RWPE1 (cell line): ENCODE measurements at regions not wholly inside any gene's neighbourhood (a gene's known extent, or its start where the extent isn't known, plus 50 kb on each side); places are given as distances from the start of the nearest gene placed in this dataset.
"Not testable (repeated sequence)": the region's sequence is repeated elsewhere in the genome, so short reads cannot be mapped to it uniquely, and the experiment has no call there.

Experiments used
- CTCF ChIA-PET: fragments of 350-600 bp; sonication (Branson Sonifier 250); formaldehyde crosslinking; extraction: SDS; loops from one replicate; lab custom pipeline; 2021; lab: Yijun Ruan, JAX
- POLR2A ChIA-PET: fragments of 400-600 bp; formaldehyde crosslinking; extraction: SDS; loops from one replicate; lab custom pipeline; 2020; ENCODE audit warnings: antibody characterized with exemption; ENCODE audit not compliant: low non-redundant PET; lab: Yijun Ruan, JAX
- DNase-seq: peaks from one replicate; pipeline ENCODE4 v3.0.0; 2012; ENCODE audit warnings: low spot score
- H3K27ac ChIP-seq: fragments of 450-650 bp; 2 replicates; pipeline ENCODE4 v1.5.1; 2017
- TF ChIP-seq, protein P1 (sequence below): fragments of 450-650 bp; conservative IDR thresholded peaks from 2 replicates; pipeline ENCODE4 v1.5.1; 2017; ENCODE audit warnings: low read depth, mild to moderate bottlenecking

DNA sequence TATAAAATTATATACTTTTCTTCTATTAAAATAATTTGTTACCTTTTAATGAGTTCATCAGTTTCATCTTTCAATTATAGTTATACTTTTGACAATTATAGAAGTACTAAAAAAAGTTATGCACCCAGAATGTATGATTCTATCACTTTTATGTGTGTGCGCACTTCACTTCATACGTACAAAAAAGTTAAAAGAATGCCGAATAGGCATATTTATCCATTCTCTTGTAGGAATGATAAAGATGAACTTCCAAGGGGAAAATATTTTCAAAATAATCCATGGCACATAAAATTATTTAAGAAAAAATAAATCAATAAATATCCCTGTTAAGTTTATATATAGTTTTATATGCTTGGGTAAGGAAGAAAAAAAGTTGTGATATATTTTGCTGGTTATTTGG is 166.9 kb upstream of the PRSS1 start:
- TF ChIP-seq, protein P1, sequence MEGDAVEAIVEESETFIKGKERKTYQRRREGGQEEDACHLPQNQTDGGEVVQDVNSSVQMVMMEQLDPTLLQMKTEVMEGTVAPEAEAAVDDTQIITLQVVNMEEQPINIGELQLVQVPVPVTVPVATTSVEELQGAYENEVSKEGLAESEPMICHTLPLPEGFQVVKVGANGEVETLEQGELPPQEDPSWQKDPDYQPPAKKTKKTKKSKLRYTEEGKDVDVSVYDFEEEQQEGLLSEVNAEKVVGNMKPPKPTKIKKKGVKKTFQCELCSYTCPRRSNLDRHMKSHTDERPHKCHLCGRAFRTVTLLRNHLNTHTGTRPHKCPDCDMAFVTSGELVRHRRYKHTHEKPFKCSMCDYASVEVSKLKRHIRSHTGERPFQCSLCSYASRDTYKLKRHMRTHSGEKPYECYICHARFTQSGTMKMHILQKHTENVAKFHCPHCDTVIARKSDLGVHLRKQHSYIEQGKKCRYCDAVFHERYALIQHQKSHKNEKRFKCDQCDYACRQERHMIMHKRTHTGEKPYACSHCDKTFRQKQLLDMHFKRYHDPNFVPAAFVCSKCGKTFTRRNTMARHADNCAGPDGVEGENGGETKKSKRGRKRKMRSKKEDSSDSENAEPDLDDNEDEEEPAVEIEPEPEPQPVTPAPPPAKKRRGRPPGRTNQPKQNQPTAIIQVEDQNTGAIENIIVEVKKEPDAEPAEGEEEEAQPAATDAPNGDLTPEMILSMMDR: no peak
- DNase-seq: no peak
- no peak overlapping the region for H3K27ac ChIP-seq
- CTCF ChIA-PET: no interaction called here
- POLR2A ChIA-PET: no interaction called here

DNA sequence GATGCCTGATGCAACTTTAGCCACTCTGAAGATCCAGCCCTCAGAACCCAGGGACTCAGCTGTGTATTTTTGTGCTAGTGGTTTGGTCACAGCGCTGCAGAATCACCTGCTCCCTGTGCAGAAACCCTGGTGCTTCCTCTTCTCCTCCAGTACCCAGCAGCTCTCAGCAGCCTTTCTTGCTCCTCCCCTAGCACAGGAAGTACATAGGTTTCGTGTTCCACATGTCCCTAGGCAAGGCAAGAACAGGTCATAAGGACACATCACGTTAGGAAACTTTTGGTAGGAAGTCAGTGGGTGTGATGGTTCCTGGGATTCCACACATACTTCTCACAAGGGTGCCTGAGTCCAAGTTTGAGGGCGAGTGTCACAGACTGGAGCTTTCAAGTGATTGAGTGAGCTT is 167.9 kb upstream of the PRSS1 start:
- DNase-seq: peak; percentile 26
- CTCF ChIA-PET: no interaction called here
- POLR2A ChIA-PET: no interaction called here
- no peak overlapping the region; the same call in 1 of the 2 replicates for H3K27ac ChIP-seq
- TF ChIP-seq, protein P1: no peak

DNA sequence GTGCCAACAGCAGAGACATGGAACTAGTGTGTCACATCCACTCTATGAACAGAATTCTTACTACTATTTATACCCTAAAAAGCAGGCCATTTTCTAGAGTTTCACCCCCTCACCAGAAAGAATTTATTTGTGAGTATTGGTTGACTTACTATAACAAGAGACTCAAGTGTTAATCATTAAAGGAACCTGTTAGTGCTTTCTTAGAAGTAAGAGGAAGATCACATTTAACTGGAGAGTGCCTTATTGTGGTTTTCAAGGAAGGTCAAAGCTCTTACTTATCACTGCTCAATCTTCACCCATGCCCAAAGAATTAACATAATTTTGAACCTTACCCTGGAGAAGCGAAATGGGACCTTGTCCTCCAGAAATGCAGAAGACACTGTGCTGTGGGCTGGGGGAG is 169.3 kb upstream of the PRSS1 start:
- ChIA-PET POLR2A (no interaction called here), CTCF (interaction anchor here (0.5 kb wide), 1 partner anchor 64 kb away, joined by 3 read pairs; no protein-coding TSS in a partner anchor)
- H3K27ac ChIP-seq: no peak overlapping the region
- no peak for DNase-seq
- TF ChIP-seq, protein P1: no peak

DNA sequence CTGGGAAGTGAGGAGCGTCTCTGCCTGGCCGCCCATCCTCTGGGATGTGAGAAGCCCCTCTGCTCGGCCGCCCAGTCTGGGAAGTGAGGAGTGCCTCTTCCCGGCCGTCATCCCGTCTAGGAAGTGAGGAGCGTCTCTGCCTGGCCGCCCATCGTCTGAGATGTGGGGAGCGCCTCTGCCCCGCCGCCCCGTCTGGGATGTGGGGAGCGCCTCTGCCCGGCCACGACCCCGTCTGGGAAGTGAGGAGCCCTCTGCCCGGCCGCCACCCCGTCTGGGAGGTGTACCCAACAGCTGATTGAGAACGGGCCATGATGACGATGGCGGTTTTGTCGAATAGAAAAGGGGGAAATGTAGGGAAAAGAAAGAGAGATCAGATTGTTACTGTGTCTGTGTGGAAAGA is 173.9 kb upstream of the PRSS1 start:
- DNase-seq, POLR2A ChIA-PET, H3K27ac ChIP-seq: not testable (repeated sequence)
- CTCF ChIA-PET: interaction anchor here (0.7 kb wide), 1 partner anchor 208 kb away, joined by 3 read pairs; no protein-coding TSS in a partner anchor

DNA sequence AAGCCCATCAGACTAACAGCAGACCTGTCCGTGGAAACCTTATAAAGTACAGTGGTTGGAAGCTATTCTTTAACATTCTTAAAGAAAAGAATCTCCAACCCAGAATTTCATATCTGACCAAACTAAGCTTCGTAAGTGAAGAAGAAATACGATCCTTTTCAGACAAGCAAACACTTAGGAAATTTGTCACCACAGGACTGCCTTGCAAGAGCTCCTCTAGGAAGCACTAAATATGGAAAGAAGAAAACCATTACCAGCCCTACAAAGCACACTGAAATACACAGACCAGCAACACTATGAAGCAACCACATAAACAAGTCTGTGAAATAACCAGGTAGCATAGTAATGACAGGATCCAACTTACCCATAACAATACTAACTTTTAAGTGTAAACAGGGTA is 177.7 kb upstream of the PRSS1 start:
- no peak for DNase-seq
- POLR2A ChIA-PET: no interaction called here
- CTCF ChIA-PET: no interaction called here
- TF ChIP-seq, protein P1: no peak
- no peak overlapping the region for H3K27ac ChIP-seq

DNA sequence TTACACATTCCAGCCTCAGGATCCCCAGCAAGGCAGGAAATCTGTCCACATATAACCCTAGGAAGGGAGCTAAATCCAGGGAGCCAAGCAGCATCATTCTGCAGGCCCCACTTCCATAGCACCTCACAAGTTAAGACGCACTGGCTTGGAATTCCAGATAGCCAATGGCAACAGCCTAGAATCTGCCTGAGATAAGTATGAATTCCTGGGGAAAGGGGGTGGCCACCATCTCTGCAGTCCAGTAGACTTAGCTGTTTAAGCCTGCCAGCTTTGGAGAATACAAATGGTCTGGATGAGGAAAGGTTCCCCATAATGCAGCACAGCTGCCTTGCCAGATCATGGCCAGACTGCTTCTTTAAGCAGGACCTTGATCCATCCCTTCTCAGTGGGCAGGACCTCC is 179.4 kb upstream of the PRSS1 start:
- ChIA-PET CTCF (no interaction called here), POLR2A (no interaction called here)
- H3K27ac ChIP-seq: no peak overlapping the region
- DNase-seq: no peak
- TF ChIP-seq, protein P1: no peak

DNA sequence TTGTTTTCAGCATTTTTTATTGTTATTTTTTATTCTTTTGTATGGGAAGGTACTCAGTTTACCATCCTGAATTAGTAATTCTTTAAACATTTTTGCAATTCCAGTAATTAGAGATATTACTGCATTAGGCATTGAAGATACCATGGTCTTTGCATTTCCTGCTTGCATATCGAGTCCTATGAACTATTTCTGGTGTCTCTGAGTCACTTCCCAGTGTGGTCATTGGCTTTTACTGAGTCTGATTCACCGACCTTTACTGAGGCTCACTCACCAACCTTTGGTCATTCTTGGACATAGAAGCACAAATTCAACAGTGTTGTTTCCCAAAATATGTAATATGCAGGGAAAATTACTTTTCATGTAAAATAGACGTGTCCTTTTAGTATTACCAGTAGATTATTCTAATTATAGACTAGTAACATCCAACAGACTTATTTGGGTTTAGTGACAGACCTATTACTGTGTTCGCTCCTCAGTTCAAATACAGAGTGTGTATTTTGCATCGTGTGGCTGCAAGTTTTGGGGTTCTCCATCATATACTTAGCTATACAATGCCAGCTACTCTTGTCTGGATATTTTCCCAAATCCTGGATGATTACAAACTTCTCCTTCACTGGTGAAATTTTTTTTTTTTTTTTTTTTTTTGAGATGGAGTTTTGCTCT is 180.7 kb upstream of the PRSS1 start:
- peak; percentile 70 for DNase-seq
- TF ChIP-seq, protein P1: no peak
- no peak overlapping the region for H3K27ac ChIP-seq
- POLR2A ChIA-PET: no interaction called here
- CTCF ChIA-PET: interaction anchor here (0.6 kb wide), 1 partner anchor 18 kb away, joined by 3 read pairs; no protein-coding TSS in a partner anchor
